ENCODE measurements at regions not wholly inside any gene's neighbourhood (a gene's known extent, or its start where the extent isn't known, plus 50 kb on each side); places are given as distances from the start of the nearest gene placed in this dataset.

DNA sequence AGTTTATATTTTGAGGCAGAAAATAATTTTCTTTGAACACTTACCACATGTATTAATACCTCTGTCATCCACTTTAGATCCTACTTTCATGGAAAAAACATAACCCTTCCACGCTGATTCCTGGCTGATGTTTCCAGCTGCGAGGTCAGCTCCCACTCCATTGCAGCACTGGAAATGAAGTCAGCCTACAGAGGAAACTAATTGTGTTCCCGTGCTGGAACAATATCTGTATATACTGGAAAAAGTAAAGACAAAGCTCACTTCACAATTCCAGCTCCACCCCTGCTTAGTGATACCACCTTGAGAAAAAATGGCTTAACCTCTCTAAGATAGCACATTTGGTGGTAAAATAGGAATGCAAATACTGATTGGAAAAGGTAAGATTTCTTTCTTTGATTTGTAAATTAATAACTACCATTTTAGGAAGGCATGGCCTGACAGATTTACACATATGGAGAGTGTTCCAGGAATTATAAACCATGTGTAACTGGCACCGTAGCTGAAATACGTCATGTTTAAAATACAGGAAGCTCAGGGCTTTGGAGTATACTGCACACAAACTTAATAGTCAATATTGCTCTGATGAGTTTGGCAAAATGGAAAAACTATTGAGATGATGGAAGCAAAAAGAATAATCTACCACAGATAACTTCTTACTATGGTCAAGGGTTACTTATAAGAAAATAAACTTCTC lies 90.0 kb downstream of the TRIB2 start:
- Histone ChIP-seq H3K4me3 (ENCODE audit: low read depth, low read length) (no peak overlapping the region), H3K36me3 (ENCODE audit: control insufficient read depth, insufficient read depth, low read length) (no peaks in the 10 kb centered on the region), H3K27me3 (ENCODE audit: control insufficient read depth, insufficient read depth, low read length) (no peaks in the 10 kb centered on the region)
- TF ChIP-seq, protein P1, sequence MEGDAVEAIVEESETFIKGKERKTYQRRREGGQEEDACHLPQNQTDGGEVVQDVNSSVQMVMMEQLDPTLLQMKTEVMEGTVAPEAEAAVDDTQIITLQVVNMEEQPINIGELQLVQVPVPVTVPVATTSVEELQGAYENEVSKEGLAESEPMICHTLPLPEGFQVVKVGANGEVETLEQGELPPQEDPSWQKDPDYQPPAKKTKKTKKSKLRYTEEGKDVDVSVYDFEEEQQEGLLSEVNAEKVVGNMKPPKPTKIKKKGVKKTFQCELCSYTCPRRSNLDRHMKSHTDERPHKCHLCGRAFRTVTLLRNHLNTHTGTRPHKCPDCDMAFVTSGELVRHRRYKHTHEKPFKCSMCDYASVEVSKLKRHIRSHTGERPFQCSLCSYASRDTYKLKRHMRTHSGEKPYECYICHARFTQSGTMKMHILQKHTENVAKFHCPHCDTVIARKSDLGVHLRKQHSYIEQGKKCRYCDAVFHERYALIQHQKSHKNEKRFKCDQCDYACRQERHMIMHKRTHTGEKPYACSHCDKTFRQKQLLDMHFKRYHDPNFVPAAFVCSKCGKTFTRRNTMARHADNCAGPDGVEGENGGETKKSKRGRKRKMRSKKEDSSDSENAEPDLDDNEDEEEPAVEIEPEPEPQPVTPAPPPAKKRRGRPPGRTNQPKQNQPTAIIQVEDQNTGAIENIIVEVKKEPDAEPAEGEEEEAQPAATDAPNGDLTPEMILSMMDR (IDR thresholded peaks at IDR 0.05; ENCODE audit: insufficient read depth, low read length, poor library complexity, severe bottlenecking) = no peak
- DNase-seq (ENCODE audit: low read depth) = no peak

DNA sequence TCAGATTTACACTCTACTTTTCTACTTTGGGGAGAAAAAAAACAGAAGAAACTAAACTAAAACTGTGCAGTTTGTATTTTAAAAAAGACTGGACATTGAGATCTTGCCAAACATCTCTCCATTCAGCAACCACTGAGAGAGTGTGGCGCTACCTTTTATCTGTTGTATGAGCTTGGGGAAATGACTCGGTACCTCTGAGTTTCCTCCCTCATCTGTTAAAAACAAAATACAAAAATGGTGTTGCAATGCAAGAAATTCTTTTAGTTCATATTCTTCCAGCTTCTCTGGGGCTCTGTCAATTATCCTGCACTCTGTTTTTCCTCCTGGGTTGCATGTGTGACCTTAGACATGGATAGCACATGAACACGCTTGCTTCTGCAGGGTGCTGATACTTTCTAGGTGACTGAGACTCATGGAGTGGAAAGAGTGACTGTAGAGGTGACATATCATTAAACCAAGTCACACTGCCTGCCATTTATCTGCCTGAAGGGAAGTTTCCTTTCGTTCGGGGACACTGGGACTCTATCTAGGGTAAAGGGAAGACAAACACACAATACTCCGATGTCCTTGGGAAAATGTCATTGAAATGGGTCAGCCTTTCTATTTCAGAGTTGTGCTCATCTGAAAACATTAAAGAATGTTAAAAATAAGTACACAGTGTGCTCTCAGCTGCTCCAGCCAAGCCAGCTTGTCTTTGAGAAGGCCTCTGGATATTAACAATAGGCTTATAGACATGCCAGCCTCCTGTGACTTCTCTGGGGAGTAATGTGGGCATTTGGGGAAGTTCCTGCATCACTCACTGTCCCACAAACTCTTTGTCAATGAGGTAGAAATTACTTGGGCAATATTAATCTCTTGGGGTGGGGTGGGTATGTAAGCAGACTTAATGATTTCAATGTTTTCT lies 91.4 kb downstream of the TRIB2 start:
- no peak for DNase-seq (ENCODE audit: low read depth)
- TF ChIP-seq, protein P1 (IDR thresholded peaks at IDR 0.05; ENCODE audit: insufficient read depth, low read length, poor library complexity, severe bottlenecking) = no peak
- H3K4me3 ChIP-seq (ENCODE audit: low read depth, low read length) = no peak overlapping the region
- no peaks in the 10 kb centered on the region for H3K27me3 ChIP-seq (ENCODE audit: control insufficient read depth, insufficient read depth, low read length)
- no peaks in the 10 kb centered on the region for H3K36me3 ChIP-seq (ENCODE audit: control insufficient read depth, insufficient read depth, low read length)

DNA sequence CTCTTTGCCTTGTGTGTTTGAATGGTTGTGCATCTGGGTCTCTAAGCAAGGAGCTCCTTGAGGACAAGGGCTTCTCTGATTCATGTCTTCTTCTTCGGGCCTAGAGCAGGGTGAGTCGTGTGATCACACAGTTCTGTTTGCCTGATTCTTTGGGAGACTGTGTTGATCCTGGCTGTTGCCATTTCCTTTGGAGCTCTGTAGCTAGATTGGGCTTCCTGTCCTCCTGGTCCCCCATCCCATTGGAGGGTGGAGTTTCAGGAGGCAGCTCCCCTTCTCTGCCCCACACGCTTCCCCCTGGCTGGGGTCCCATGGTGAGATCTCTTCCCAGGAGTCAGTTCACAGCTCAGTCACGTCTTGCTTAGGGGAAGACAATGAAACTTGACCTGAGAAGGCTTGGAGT lies 92.8 kb downstream of the TRIB2 start:
- no peak overlapping the region for H3K4me3 ChIP-seq (ENCODE audit: low read depth, low read length)

DNA sequence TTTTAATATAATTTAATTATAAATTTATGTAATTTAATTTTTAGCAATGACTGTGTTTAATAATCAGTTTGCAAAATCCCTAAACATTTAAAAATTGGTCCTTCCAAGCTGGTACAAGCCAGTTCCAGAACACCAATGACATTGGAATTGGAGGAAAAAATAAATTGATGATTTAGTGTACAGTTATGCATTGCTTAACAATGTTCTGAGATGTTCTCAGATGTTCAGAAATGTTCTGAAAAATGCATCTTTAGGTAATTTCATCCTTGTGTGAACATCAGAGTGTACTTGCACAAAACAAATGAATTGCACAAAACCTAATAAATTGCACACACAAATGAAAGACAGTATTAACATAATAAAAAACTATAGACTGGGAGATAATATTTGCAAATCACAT lies 95.2 kb downstream of the TRIB2 start:
- DNase-seq (ENCODE audit: low read depth) = no peak
- Histone ChIP-seq H3K27me3 (ENCODE audit: control insufficient read depth, insufficient read depth, low read length) (no peaks in the 10 kb centered on the region), H3K4me3 (ENCODE audit: low read depth, low read length) (no peak overlapping the region), H3K36me3 (ENCODE audit: control insufficient read depth, insufficient read depth, low read length) (no peaks in the 10 kb centered on the region)
- TF ChIP-seq, protein P1 (IDR thresholded peaks at IDR 0.05; ENCODE audit: insufficient read depth, low read length, poor library complexity, severe bottlenecking) = no peak

More for the DNA sequence above, 92.8 kb downstream of the TRIB2 start:
- H3K36me3 ChIP-seq (ENCODE audit: control insufficient read depth, insufficient read depth, low read length) = no peaks in the 10 kb centered on the region
- TF ChIP-seq, protein P1 (IDR thresholded peaks at IDR 0.05; ENCODE audit: insufficient read depth, low read length, poor library complexity, severe bottlenecking) = no peak
- no peaks in the 10 kb centered on the region for H3K27me3 ChIP-seq (ENCODE audit: control insufficient read depth, insufficient read depth, low read length)
- DNase-seq (ENCODE audit: low read depth) = no peak

DNA sequence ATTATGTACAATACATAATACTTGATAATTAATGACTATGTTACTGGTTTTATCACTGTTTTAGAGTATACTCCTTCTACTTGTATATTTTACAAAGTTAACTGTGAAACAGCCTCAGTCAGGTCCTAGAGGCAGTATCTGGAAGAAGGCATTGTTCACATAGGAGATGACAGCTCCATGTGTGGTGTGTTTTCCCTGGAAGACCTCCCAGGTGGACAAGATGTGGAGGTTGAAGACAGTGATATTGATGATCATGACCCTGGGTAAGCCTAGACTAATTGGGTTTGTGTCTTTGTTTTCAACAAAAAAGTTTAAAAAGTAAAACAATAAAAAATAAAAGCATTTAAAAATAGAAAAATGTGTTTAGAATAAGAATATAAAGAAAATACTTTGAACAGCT lies 96.4 kb downstream of the TRIB2 start:
- TF ChIP-seq, protein P1 (IDR thresholded peaks at IDR 0.05; ENCODE audit: insufficient read depth, low read length, poor library complexity, severe bottlenecking) = no peak
- Histone ChIP-seq H3K4me3 (ENCODE audit: low read depth, low read length) (no peak overlapping the region), H3K27me3 (ENCODE audit: control insufficient read depth, insufficient read depth, low read length) (no peaks in the 10 kb centered on the region), H3K36me3 (ENCODE audit: control insufficient read depth, insufficient read depth, low read length) (no peaks in the 10 kb centered on the region)
- no peak for DNase-seq (ENCODE audit: low read depth)

Data from kidney epithelial cell (primary cell).